ENCODE measurements at regions not wholly inside any gene's neighbourhood (a gene's known extent, or its start where the extent isn't known, plus 50 kb on each side); places are given as distances from the start of the nearest gene placed in this dataset.
A peak's percentile ranks its signal among the peaks of the same experiment; 100 is the strongest.

DNA sequence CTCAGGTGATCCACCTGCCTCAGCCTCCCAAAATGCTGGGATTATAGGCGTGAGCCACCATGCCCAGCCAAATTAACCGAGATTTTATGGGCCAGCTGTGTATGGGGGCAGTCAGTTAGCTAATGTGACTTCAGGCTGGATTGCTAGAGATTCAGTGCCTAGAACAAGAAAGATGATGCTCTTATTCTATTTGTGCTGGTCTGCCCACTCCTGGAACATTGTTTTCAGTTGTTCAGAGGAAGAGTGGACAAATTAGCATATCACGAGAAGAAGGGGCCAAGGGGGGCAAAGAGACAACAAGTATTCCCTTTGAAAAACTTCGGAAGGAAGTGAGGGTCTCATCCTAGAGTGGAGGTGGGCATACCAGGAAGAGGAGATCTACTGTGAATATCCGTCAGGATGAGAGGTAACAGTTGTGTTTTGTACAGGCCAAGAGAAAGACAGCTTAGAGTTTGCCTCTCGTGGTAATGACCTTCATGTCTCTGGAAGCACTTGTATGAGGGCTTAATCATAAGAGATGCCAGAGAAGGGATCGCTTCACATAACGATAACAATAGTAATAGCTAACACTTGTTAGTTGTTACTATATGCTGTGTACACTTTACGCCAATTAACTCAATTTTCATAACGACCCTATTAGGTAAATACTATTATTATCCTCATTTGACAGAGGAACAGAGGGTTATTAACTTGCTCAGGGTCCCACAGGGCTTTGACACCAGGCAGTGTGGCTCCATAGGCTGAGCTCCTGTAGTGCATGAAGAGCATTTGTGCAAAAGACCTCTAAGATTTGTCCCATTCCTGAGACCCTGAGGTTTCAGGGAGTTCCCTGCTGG, 138.3 kb downstream of the DDX1 start:
- Histone ChIP-seq H3K4me2 (ENCODE audit: extremely low read depth, insufficient read depth, low read length) (no peak overlapping the region), H3K27ac (ENCODE audit: insufficient read depth, low read length) (no peak overlapping the region), H4K20me1 (ENCODE audit: control insufficient read depth, extremely low read depth, insufficient read depth, low read length) (no peaks in the 10 kb centered on the region), H3K4me3 (replicated peaks in 1 of 4; ENCODE audit: control extremely low read depth in 1 of 4, insufficient read depth in 1 of 4, low read depth in 3 of 4, low read length in 4 of 4) (no peak overlapping the region), H3K9ac (ENCODE audit: insufficient read depth, low read length) (no peak overlapping the region), H2AFZ (ENCODE audit: low read length) (no peak overlapping the region), H3K4me1 (ENCODE audit: control insufficient read depth, extremely low read depth, insufficient read depth, low read length) (peaks cover 6% of the 10 kb centered on the region), H3K27me3 (ENCODE audit: control insufficient read depth, insufficient read depth, low read length) (peaks cover 9% of the 10 kb centered on the region), H3K9me3 (ENCODE audit: control insufficient read depth, insufficient read depth, low read depth, low read length) (no peaks in the 10 kb centered on the region), H3K36me3 (ENCODE audit: control insufficient read depth, insufficient read depth, low read length) (no peaks in the 10 kb centered on the region), H3K79me2 (ENCODE audit: control insufficient read depth, insufficient read depth, low read length) (no peaks in the 10 kb centered on the region)
- DNase-seq (ENCODE audit: low read depth in 2 of 2), result peak in 1 of 2 donors; percentile 23
- TF ChIP-seq, protein P1, sequence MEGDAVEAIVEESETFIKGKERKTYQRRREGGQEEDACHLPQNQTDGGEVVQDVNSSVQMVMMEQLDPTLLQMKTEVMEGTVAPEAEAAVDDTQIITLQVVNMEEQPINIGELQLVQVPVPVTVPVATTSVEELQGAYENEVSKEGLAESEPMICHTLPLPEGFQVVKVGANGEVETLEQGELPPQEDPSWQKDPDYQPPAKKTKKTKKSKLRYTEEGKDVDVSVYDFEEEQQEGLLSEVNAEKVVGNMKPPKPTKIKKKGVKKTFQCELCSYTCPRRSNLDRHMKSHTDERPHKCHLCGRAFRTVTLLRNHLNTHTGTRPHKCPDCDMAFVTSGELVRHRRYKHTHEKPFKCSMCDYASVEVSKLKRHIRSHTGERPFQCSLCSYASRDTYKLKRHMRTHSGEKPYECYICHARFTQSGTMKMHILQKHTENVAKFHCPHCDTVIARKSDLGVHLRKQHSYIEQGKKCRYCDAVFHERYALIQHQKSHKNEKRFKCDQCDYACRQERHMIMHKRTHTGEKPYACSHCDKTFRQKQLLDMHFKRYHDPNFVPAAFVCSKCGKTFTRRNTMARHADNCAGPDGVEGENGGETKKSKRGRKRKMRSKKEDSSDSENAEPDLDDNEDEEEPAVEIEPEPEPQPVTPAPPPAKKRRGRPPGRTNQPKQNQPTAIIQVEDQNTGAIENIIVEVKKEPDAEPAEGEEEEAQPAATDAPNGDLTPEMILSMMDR (conservative IDR thresholded peaks at IDR 0.05 in 1 of 2, IDR thresholded peaks at IDR 0.05 in 1 of 2; ENCODE audit: low read depth in 1 of 2, low read length in 2 of 2), result no peak
- no peak for TF ChIP-seq EZH2 (IDR thresholded peaks at IDR 0.05; ENCODE audit: low read length, missing control alignments)

DNA sequence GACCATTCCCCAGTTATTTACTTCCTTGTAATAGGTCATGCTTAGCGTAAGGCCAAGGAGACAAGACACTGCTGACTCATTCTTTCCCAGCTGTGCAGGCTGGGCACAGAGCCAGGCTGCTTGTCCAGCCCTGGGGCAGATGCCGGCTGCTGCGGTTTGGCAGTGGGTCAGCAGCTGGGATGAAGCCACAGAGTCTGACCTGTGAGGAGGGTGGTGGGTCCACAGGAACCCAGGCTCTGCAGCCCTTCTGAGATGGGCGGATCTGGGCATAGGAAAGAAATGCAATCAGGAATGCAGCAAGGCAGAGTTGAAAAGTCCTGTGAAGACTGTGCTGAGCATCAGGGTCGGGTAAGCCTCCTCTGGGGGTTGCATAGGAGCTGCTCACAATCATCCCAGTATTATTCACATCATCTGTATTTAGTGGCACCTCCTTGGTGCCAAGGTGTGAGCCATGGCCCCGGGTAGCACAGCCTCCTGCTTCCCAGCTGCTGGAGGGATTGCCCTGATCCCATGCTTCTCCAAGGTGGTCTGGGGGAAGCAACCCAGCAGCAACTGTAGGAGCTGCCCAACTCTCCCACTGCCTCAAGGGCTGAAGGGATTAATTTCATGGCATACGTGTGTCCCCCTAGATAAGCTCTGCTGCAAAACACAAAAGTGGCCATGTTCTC, 139.0 kb downstream of the DDX1 start:
- TF ChIP-seq, protein P1 (conservative IDR thresholded peaks at IDR 0.05 in 1 of 2, IDR thresholded peaks at IDR 0.05 in 1 of 2; ENCODE audit: low read depth in 1 of 2, low read length in 2 of 2), result no peak
- TF ChIP-seq EZH2 (IDR thresholded peaks at IDR 0.05; ENCODE audit: low read length, missing control alignments), result no peak
- no peak overlapping the region for H3K27ac ChIP-seq (ENCODE audit: insufficient read depth, low read length)
- peaks cover 14% of the 10 kb centered on the region for H3K27me3 ChIP-seq (ENCODE audit: control insufficient read depth, insufficient read depth, low read length)
- H2AFZ ChIP-seq (ENCODE audit: low read length), result no peak overlapping the region
- H3K4me3 ChIP-seq (replicated peaks in 1 of 4; ENCODE audit: control extremely low read depth in 1 of 4, insufficient read depth in 1 of 4, low read depth in 3 of 4, low read length in 4 of 4), result no peak overlapping the region
- peak; percentile 95 to 96 for DNase-seq (ENCODE audit: low read depth in 2 of 2)
- no peaks in the 10 kb centered on the region for H3K36me3 ChIP-seq (ENCODE audit: control insufficient read depth, insufficient read depth, low read length)
- no peak overlapping the region for H3K9ac ChIP-seq (ENCODE audit: insufficient read depth, low read length)
- peaks cover 6% of the 10 kb centered on the region for H3K4me1 ChIP-seq (ENCODE audit: control insufficient read depth, extremely low read depth, insufficient read depth, low read length)
- H3K9me3 ChIP-seq (ENCODE audit: control insufficient read depth, insufficient read depth, low read depth, low read length), result no peaks in the 10 kb centered on the region
- H3K79me2 ChIP-seq (ENCODE audit: control insufficient read depth, insufficient read depth, low read length), result no peaks in the 10 kb centered on the region
- no peak overlapping the region for H3K4me2 ChIP-seq (ENCODE audit: extremely low read depth, insufficient read depth, low read length)
- no peaks in the 10 kb centered on the region for H4K20me1 ChIP-seq (ENCODE audit: control insufficient read depth, extremely low read depth, insufficient read depth, low read length)

DNA sequence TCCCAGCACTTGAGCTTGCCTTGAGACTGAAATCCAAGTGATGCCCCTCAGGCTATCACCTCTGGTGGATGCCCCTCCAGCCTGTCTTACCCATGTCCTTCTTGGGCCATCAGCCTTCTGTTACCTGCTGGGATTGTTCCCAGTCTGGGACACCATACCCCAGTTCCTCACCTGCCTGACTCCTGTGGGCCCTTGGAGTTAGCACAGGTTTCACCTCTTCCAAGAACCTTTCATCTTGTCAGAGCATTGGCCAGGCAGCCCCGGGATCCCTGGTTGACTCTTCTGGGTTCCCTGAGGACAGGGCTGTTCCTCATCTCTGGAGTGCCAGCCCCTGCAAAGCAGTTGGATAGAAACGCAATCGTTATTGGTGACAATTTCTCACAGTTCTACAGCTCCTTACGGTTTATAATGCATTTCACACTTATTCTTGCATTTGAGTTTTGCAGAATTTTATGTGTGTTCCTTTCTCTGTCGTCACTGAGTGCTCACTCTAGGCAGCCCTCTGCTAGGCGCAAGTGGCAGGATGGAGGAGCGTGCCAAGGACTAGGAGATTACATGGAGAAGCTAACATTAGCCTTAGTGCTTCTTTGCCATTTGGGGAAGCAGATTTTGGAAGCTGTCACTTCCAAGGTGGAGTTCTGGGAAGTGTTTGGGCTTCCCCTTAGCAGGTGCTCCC, 139.7 kb downstream of the DDX1 start:
- no peaks in the 10 kb centered on the region for H4K20me1 ChIP-seq (ENCODE audit: control insufficient read depth, extremely low read depth, insufficient read depth, low read length)
- H3K36me3 ChIP-seq (ENCODE audit: control insufficient read depth, insufficient read depth, low read length), result no peaks in the 10 kb centered on the region
- H3K4me2 ChIP-seq (ENCODE audit: extremely low read depth, insufficient read depth, low read length), result no peak overlapping the region
- no peak overlapping the region for H3K9ac ChIP-seq (ENCODE audit: insufficient read depth, low read length)
- DNase-seq (ENCODE audit: low read depth in 2 of 2), result no peak
- no peaks in the 10 kb centered on the region for H3K79me2 ChIP-seq (ENCODE audit: control insufficient read depth, insufficient read depth, low read length)
- H3K4me3 ChIP-seq (replicated peaks in 1 of 4; ENCODE audit: control extremely low read depth in 1 of 4, insufficient read depth in 1 of 4, low read depth in 3 of 4, low read length in 4 of 4), result no peak overlapping the region
- H3K9me3 ChIP-seq (ENCODE audit: control insufficient read depth, insufficient read depth, low read depth, low read length), result no peaks in the 10 kb centered on the region
- TF ChIP-seq, protein P1 (conservative IDR thresholded peaks at IDR 0.05 in 1 of 2, IDR thresholded peaks at IDR 0.05 in 1 of 2; ENCODE audit: low read depth in 1 of 2, low read length in 2 of 2), result no peak
- no peak for TF ChIP-seq EZH2 (IDR thresholded peaks at IDR 0.05; ENCODE audit: low read length, missing control alignments)
- H3K27ac ChIP-seq (ENCODE audit: insufficient read depth, low read length), result no peak overlapping the region
- no peak overlapping the region for H2AFZ ChIP-seq (ENCODE audit: low read length)
- peaks cover 14% of the 10 kb centered on the region for H3K27me3 ChIP-seq (ENCODE audit: control insufficient read depth, insufficient read depth, low read length)
- peaks cover 6% of the 10 kb centered on the region for H3K4me1 ChIP-seq (ENCODE audit: control insufficient read depth, extremely low read depth, insufficient read depth, low read length)
